Left ventricle myocardium inferior (tissue), 1 donor: ENCODE measurements at regions not wholly inside any gene's neighbourhood (a gene's known extent, or its start where the extent isn't known, plus 50 kb on each side); places are given as distances from the start of the nearest gene placed in this dataset.

Experiments
- DNase-seq: peaks from one replicate; pipeline ENCODE4 v3.0.0-alpha.2; 2020
- H3K27ac ChIP-seq: fragments of 200-600 bp; replicated peaks from 2 replicates; pipeline ENCODE4 v1.8.0; 2021
- H3K27me3 ChIP-seq: fragments of 200-600 bp; 2 replicates; pipeline ENCODE4 v1.8.0; 2021; ENCODE audit warnings: low read depth
- H3K36me3 ChIP-seq: fragments of 200-600 bp; 2 replicates; pipeline ENCODE4 v1.8.0; 2021
- H3K4me1 ChIP-seq: fragments of 200-600 bp; 2 replicates; pipeline ENCODE4 v1.8.0; 2021
- H3K4me3 ChIP-seq: fragments of 200-600 bp; 2 replicates; pipeline ENCODE4 v1.8.0; 2021; ENCODE audit warnings: mild to moderate bottlenecking, moderate library complexity
- H3K9me3 ChIP-seq: fragments of 200-600 bp; replicated peaks from 2 replicates; pipeline ENCODE4 v1.8.0; 2021
- CTCF ChIP-seq: fragments of 200-600 bp; IDR thresholded peaks from 2 replicates; pipeline ENCODE4 v1.8.0; 2021; ENCODE audit warnings: antibody characterized with exemption, mild to moderate bottlenecking, borderline replicate concordance
- intact Hi-C: fragments of 100-400 bp; cut with micrococcal nuclease; formaldehyde crosslinking; loops from one replicate; pipeline ENCODE4 v1.11.0; 2022
- donor health status: DM: no; HTN: yes; CAD: no; lungs with severe emphysema.

- no peak overlapping the region for H3K4me3 ChIP-seq
- no peaks in the 10 kb centered on the region for H3K36me3 ChIP-seq
- H3K27ac ChIP-seq = no peak overlapping the region
- no peaks in the 10 kb centered on the region for H3K27me3 ChIP-seq
- H3K4me1 ChIP-seq = no peaks in the 10 kb centered on the region
- no peak for TF ChIP-seq CTCF
- no peak for DNase-seq
- intact Hi-C loops = no loop called here
- no peaks in the 10 kb centered on the region for H3K9me3 ChIP-seq
These were observed 139.7 kb upstream of the DYRK2 start for GRCh38 chr12:67508830-67509229.

- no peak overlapping the region for H3K4me3 ChIP-seq
- DNase-seq = no peak
- H3K27ac ChIP-seq = no peak overlapping the region
- intact Hi-C loops = no loop called here
- H3K4me1 ChIP-seq = no peaks in the 10 kb centered on the region
- no peaks in the 10 kb centered on the region for H3K9me3 ChIP-seq
- H3K36me3 ChIP-seq = no peaks in the 10 kb centered on the region
- no peaks in the 10 kb centered on the region for H3K27me3 ChIP-seq
- TF ChIP-seq CTCF = no peak
These were observed 138.7 kb upstream of the DYRK2 start for GRCh38 chr12:67509666-67510386.

- intact Hi-C loops = no loop called here
These were observed 136.5 kb upstream of the DYRK2 start for GRCh38 chr12:67512061-67512460.

GRCh38 chr12:67514502-67514901, 134.0 kb upstream of the DYRK2 start:
- no peak for TF ChIP-seq CTCF
- intact Hi-C loops = no loop called here
- Histone ChIP-seq H3K27me3 (no peaks in the 10 kb centered on the region), H3K4me1 (no peaks in the 10 kb centered on the region), H3K4me3 (no peak overlapping the region), H3K27ac (no peak overlapping the region), H3K9me3 (no peaks in the 10 kb centered on the region), H3K36me3 (no peaks in the 10 kb centered on the region)
- DNase-seq = no peak

More at GRCh38 chr12:67512061-67512460, 136.5 kb upstream of the DYRK2 start:
- Histone ChIP-seq H3K4me1 (no peaks in the 10 kb centered on the region), H3K27ac (no peak overlapping the region), H3K4me3 (no peak overlapping the region), H3K9me3 (no peaks in the 10 kb centered on the region), H3K36me3 (no peaks in the 10 kb centered on the region), H3K27me3 (no peaks in the 10 kb centered on the region)
- TF ChIP-seq CTCF = no peak
- no peak for DNase-seq

- Histone ChIP-seq H3K27ac (no peak overlapping the region), H3K9me3 (no peaks in the 10 kb centered on the region), H3K36me3 (no peaks in the 10 kb centered on the region), H3K27me3 (no peaks in the 10 kb centered on the region), H3K4me3 (no peak overlapping the region), H3K4me1 (no peaks in the 10 kb centered on the region)
- no peak for DNase-seq
- intact Hi-C loops = no loop called here
- TF ChIP-seq CTCF = no peak
These were observed 132.7 kb upstream of the DYRK2 start for GRCh38 chr12:67515679-67516340.
